HFFc6 (cell line): ENCODE measurements at regions not wholly inside any gene's neighbourhood (a gene's known extent, or its start where the extent isn't known, plus 50 kb on each side); places are given as distances from the start of the nearest gene placed in this dataset.

ENCODE experiments used
- DNase-seq: peaks from one replicate; pipeline ENCODE4 v3.0.0-alpha.2; 2018
- H3K27ac Mint-ChIP-seq: 2 replicates; pipeline ENCODE4 v1.8.0; 2020; ENCODE audit warnings: mild to moderate bottlenecking, mixed read lengths
- H3K27me3 Mint-ChIP-seq: 2 replicates; pipeline ENCODE4 v1.8.0; 2021; ENCODE audit warnings: mild to moderate bottlenecking, moderate library complexity, mixed read lengths; ENCODE audit not compliant: insufficient read depth
- H3K36me3 Mint-ChIP-seq: 2 replicates; pipeline ENCODE4 v1.8.0; 2021; ENCODE audit warnings: low read depth, mixed read lengths
- H3K4me1 Mint-ChIP-seq: 2 replicates; pipeline ENCODE4 v1.8.0; 2020; ENCODE audit warnings: low read depth, mixed read lengths
- H3K4me3 Mint-ChIP-seq: 2 replicates; pipeline ENCODE4 v1.8.0; 2020; ENCODE audit warnings: mild to moderate bottlenecking, moderate library complexity, mixed read lengths
- H3K9me3 Mint-ChIP-seq: 2 replicates; pipeline ENCODE4 v1.8.0; 2020; ENCODE audit warnings: mild to moderate bottlenecking, mixed read lengths
- CTCF ChIP-seq: fragments of 200-600 bp; sonication (generic); IDR thresholded peaks from 2 replicates; pipeline ENCODE4 v1.5.0; 2021; ENCODE audit warnings: antibody characterized with exemption, mild to moderate bottlenecking

DNA sequence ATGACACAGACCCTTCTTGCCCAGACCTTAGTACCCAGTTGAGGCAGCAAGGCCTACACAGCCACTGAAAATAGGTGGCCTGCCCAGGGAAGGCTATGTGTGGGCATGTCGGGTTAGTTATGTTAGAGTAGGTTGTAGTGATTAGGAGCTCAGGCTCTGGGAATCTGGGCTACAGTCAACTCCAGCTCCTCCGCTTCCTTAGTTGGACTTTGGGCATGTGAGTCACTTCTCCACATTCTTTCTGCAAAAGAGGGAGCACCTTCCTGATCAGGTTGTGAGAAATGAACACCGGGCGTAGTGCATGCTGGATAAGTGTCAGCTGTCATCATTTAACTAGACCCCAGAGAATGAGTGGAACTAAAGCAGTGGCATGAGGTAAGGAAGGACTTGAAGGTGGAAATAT is 64.8 kb downstream of the ARHGAP35 start:
- peaks cover 19% of the 10 kb centered on the region for H3K36me3 Mint-ChIP-seq
- H3K27ac Mint-ChIP-seq: no peak overlapping the region
- no peaks in the 10 kb centered on the region for H3K27me3 Mint-ChIP-seq
- no peak for TF ChIP-seq CTCF
- DNase-seq: no peak
- H3K4me1 Mint-ChIP-seq: peaks cover 56% of the 10 kb centered on the region
- H3K4me3 Mint-ChIP-seq: no peak overlapping the region
- H3K9me3 Mint-ChIP-seq: no peaks in the 10 kb centered on the region

- TF ChIP-seq CTCF: no peak
- peaks cover 64% of the 10 kb centered on the region for H3K4me1 Mint-ChIP-seq
- no peak for DNase-seq
- no peaks in the 10 kb centered on the region for H3K27me3 Mint-ChIP-seq
- no peak overlapping the region for H3K4me3 Mint-ChIP-seq
- peaks cover 22% of the 10 kb centered on the region for H3K36me3 Mint-ChIP-seq
- H3K27ac Mint-ChIP-seq: no peak overlapping the region
- no peaks in the 10 kb centered on the region for H3K9me3 Mint-ChIP-seq
Observed at GRCh38 chr19:46926170-46927071, 65.6 kb downstream of the ARHGAP35 start.

- Mint-ChIP-seq H3K27ac (peak overlapping the region; percentile 11; the same call in 1 of the 2 replicates), H3K4me3 (no peak overlapping the region), H3K36me3 (peaks cover 23% of the 10 kb centered on the region), H3K27me3 (no peaks in the 10 kb centered on the region), H3K4me1 (peaks cover 71% of the 10 kb centered on the region), H3K9me3 (no peaks in the 10 kb centered on the region)
- no peak for DNase-seq
- no peak for TF ChIP-seq CTCF
Observed at GRCh38 chr19:46927106-46927505, 66.3 kb downstream of the ARHGAP35 start.

DNA sequence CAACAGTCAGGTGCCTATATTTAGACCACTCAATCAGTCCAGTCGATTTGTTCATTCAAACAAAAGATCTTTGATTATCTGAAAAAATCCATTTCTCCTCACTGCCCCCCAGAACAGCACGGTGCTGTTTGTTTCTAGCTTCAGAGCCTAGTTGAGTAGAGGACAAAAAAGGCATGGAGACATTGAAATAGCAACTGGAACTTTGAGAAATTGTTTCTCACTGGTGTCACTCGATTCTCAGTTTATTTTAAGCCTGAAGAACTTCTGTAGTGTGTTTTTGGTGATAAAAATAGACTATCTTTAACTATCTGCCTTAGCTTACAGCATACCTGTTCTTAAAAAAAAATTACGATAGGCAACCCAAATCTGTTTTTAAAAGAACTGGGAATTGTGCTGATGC is 67.1 kb downstream of the ARHGAP35 start:
- Mint-ChIP-seq H3K4me1 (peaks cover 76% of the 10 kb centered on the region), H3K36me3 (peaks cover 17% of the 10 kb centered on the region), H3K9me3 (no peaks in the 10 kb centered on the region), H3K27ac (peak overlapping the region; percentile 11; the same call in 1 of the 2 replicates), H3K27me3 (no peaks in the 10 kb centered on the region), H3K4me3 (no peak overlapping the region)
- DNase-seq: no peak
- no peak for TF ChIP-seq CTCF

DNA sequence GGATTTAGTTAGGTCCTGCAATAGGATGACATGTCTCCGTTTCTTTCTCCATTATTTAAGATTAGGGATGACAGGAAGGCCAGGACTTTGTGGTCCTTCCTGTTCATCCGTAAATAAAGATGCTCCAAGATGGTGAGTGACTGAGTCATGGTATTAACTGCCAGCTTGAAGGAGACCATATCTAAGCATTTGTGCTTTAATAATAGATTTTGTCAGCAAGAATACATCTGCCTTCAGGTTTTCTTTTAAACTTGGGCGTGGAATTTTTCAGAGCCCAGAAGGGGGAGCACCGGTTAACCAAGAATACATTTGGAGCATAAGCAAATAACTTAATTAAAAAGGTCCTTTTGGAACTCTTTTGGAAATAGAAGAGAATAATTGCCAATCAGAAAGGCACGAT is 68.2 kb downstream of the ARHGAP35 start:
- Mint-ChIP-seq H3K27me3 (no peaks in the 10 kb centered on the region), H3K27ac (peak overlapping the region; percentile 40; the same call in 1 of the 2 replicates), H3K4me1 (peaks cover 86% of the 10 kb centered on the region), H3K4me3 (no peak overlapping the region), H3K36me3 (peaks cover 16% of the 10 kb centered on the region), H3K9me3 (no peaks in the 10 kb centered on the region)
- TF ChIP-seq CTCF: peak; percentile 61
- peak; percentile 40 for DNase-seq
